HepG2 (cell line): ENCODE measurements at regions not wholly inside any gene's neighbourhood (a gene's known extent, or its start where the extent isn't known, plus 50 kb on each side); places are given as distances from the start of the nearest gene placed in this dataset.

Experiments used
- ATAC-seq: fragments of 200-7000 bp; cut with Tn5 transposase; 3 replicates; pipeline ENCODE4 v1.9.1; 2020; ENCODE audit warnings: mild to moderate bottlenecking, moderate library complexity
- BruUV-seq: library from RNA; stranded (reverse); fragments of 400-500 nt; replicated peaks from 2 replicates; lab custom pipeline; 2021; lab: Mats Ljungman, UMichigan
- CTCF ChIA-PET: fragments of 300-600 bp; formaldehyde crosslinking; extraction: SDS; loops from one replicate; lab custom pipeline; 2021; ENCODE audit warnings: low total read pairs, inconsistent platforms, low intra/inter-chr PET ratio; lab: Yijun Ruan, JAX
- POLR2A ChIA-PET: fragments of 350-600 bp; sonication (Branson Sonifier 250); formaldehyde crosslinking; loops from one replicate; lab custom pipeline; 2020; ENCODE audit warnings: antibody characterized with exemption, inconsistent platforms; lab: Yijun Ruan, JAX
- DNase-seq: peaks from one replicate; pipeline ENCODE4 v3.0.0-alpha.2; 2015; ENCODE audit warnings: low spot score
- FAIRE-seq: peaks from 3 replicates; lab custom pipeline; 2011; peaks lifted over from hg19 to GRCh38; lab: Jason Lieb, UNC
- H2AFZ ChIP-seq: one replicate; pipeline ENCODE4 v1.6.1; 2011; ENCODE audit warnings: low read length, inconsistent platforms
- H3K27ac ChIP-seq: fragments of 300-600 bp; 3 replicates; pipeline ENCODE4 v1.8.0; 2011; ENCODE audit warnings: mixed run types, mild to moderate bottlenecking, mixed read lengths, low read length, inconsistent platforms; ENCODE audit not compliant: insufficient read depth; ENCODE audit errors: extremely low read length
- H3K27me3 ChIP-seq, 2 experiments: fragments of 200-600 bp in 1 of 2; 2 replicates in 1 of 2; 3 replicates in 1 of 2; pipeline versions ENCODE4 v1.6.0 to v1.8.0; 2011; ENCODE audit warnings: low read length in 2 of 2, mild to moderate bottlenecking in 2 of 2, moderate library complexity in 2 of 2, inconsistent platforms in 1 of 2; ENCODE audit not compliant: insufficient read depth in 2 of 2, control insufficient read depth in 1 of 2
- H3K36me3 ChIP-seq, 2 experiments: fragments of 200-600 bp in 1 of 2; replicated peaks in 1 of 2; 2 replicates in 1 of 2; 3 replicates in 1 of 2; pipeline versions ENCODE4 v1.5.1 to v1.8.0; 2011; ENCODE audit warnings: low read length in 2 of 2, inconsistent platforms in 1 of 2; ENCODE audit not compliant: insufficient read depth in 2 of 2, control insufficient read depth in 1 of 2
- H3K4me1 ChIP-seq: 2 replicates; pipeline ENCODE4 v1.5.1; 2012; ENCODE audit warnings: low read length, inconsistent platforms; ENCODE audit not compliant: insufficient read depth
- H3K4me2 ChIP-seq: 2 replicates; pipeline ENCODE4 v1.6.0; 2011; ENCODE audit warnings: low read depth, low read length, inconsistent platforms
- H3K4me3 ChIP-seq, 3 experiments: fragments of 200-600 bp in 1 of 3; sonication (generic), shearing (Covaris generic) in 1 of 3; replicated peaks in 1 of 3; 2 replicates each; pipeline ENCODE4 v1.5.1; 2011 to 2016; ENCODE audit warnings: low read length in 3 of 3, inconsistent platforms in 2 of 3, low read depth in 2 of 3, mild to moderate bottlenecking in 2 of 3, control low read depth in 1 of 3, mixed read lengths in 1 of 3; ENCODE audit not compliant: insufficient read depth in 1 of 3
- H3K79me2 ChIP-seq: one replicate; pipeline ENCODE4 v1.6.1; 2011; ENCODE audit warnings: low read length, inconsistent platforms; ENCODE audit not compliant: insufficient read depth
- H3K9ac ChIP-seq: 2 replicates; pipeline ENCODE4 v1.6.0; 2011; ENCODE audit warnings: mild to moderate bottlenecking, low read depth, low read length, inconsistent platforms; ENCODE audit not compliant: insufficient read depth
- H3K9me3 ChIP-seq: 2 replicates; pipeline ENCODE4 v1.5.1; 2012; ENCODE audit warnings: mild to moderate bottlenecking, low read length
- H4K20me1 ChIP-seq: 2 replicates; pipeline ENCODE4 v1.6.0; 2011; ENCODE audit warnings: inconsistent platforms, mild to moderate bottlenecking, low read length, moderate library complexity; ENCODE audit not compliant: insufficient read depth
- ATAD3A ChIP-seq: sonication (generic); formaldehyde crosslinking; IDR thresholded peaks from 2 replicates; pipeline ENCODE4 v1.4.0; 2020; ENCODE audit warnings: missing genetic modification reagents
- DR1 ChIP-seq: sonication (generic); formaldehyde crosslinking; IDR thresholded peaks from 2 replicates; pipeline ENCODE4 v1.8.0; 2021; ENCODE audit warnings: mild to moderate bottlenecking, missing genetic modification reagents, inconsistent platforms
- NFE2L2 ChIP-seq: fragments of 150-350 bp; IDR thresholded peaks from 2 replicates; pipeline ENCODE4 v1.6.1; 2014; ENCODE audit warnings: low read length
- NFYB ChIP-seq: sonication (generic); formaldehyde crosslinking; IDR thresholded peaks from 2 replicates; pipeline ENCODE4 v1.4.0; 2020; ENCODE audit warnings: missing genetic modification reagents
- SRY ChIP-seq: sonication (generic); formaldehyde crosslinking; IDR thresholded peaks from 2 replicates; pipeline ENCODE4 v1.8.0; 2022; ENCODE audit warnings: mild to moderate bottlenecking, missing genetic modification reagents
- TBX3 ChIP-seq: fragments of 450-650 bp; IDR thresholded peaks from 2 replicates; pipeline ENCODE4 v1.6.1; 2017; ENCODE audit warnings: antibody characterized with exemption, mild to moderate bottlenecking, inconsistent platforms, borderline replicate concordance
- TIGD3 ChIP-seq: sonication (generic); formaldehyde crosslinking; IDR thresholded peaks from 2 replicates; pipeline ENCODE4 v1.5.1; 2020; ENCODE audit warnings: mild to moderate bottlenecking, missing genetic modification reagents, borderline replicate concordance
- TRIM24 ChIP-seq: sonication (generic); formaldehyde crosslinking; IDR thresholded peaks from 2 replicates; pipeline ENCODE4 v1.8.0; 2022; ENCODE audit warnings: mild to moderate bottlenecking, missing genetic modification reagents
- ZNF17 ChIP-seq: sonication (generic); formaldehyde crosslinking; IDR thresholded peaks from 2 replicates; pipeline ENCODE4 v1.5.0; 2020; ENCODE audit warnings: mild to moderate bottlenecking, missing genetic modification reagents
- ZNF572 ChIP-seq: sonication (generic); formaldehyde crosslinking; IDR thresholded peaks from 2 replicates; pipeline ENCODE4 v1.5.1; 2020; ENCODE audit warnings: mild to moderate bottlenecking, missing genetic modification reagents
- ZNF598 ChIP-seq: sonication (generic); formaldehyde crosslinking; IDR thresholded peaks from 2 replicates; pipeline ENCODE4 v1.5.1; 2020; ENCODE audit warnings: mild to moderate bottlenecking, missing genetic modification reagents, borderline replicate concordance
- ZSCAN20 ChIP-seq: sonication (generic); formaldehyde crosslinking; IDR thresholded peaks from 2 replicates; pipeline ENCODE4 v1.4.0; 2020; ENCODE audit warnings: missing genetic modification reagents, mild to moderate bottlenecking, borderline replicate concordance
- WGBS: methylation state at CpG from one replicate; pipeline ENCODE4 v1.1.6; 2017; ENCODE audit warnings: low lambda C conversion rate; 5-methylcytosine and 5-hydroxymethylcytosine counted together
- in situ Hi-C: cut with HindIII; loops from 2 replicates; pipeline ENCODE4 v1.10.0; 2017; ENCODE audit warnings: low pct_unique_long_range_greater_than_20kb; ENCODE audit not compliant: extremely low pct_ligation_motif_present
- intact Hi-C: fragments of 100-400 bp; cut with micrococcal nuclease; formaldehyde crosslinking; loops from one replicate; pipeline ENCODE4 v1.10.0; 2022; ENCODE audit not compliant: unreplicated experiment
- TF ChIP-seq, protein P1 (sequence below): sonication (generic); formaldehyde crosslinking; conservative IDR thresholded peaks from 2 replicates; pipeline ENCODE4 v1.4.0; 2020; ENCODE audit warnings: mild to moderate bottlenecking, missing genetic modification reagents, moderate library complexity
- TF ChIP-seq, protein P2 (sequence below): sonication (generic); formaldehyde crosslinking; conservative IDR thresholded peaks from 2 replicates; pipeline ENCODE4 v1.8.0; 2022; ENCODE audit warnings: low read depth, missing genetic modification reagents

DNA sequence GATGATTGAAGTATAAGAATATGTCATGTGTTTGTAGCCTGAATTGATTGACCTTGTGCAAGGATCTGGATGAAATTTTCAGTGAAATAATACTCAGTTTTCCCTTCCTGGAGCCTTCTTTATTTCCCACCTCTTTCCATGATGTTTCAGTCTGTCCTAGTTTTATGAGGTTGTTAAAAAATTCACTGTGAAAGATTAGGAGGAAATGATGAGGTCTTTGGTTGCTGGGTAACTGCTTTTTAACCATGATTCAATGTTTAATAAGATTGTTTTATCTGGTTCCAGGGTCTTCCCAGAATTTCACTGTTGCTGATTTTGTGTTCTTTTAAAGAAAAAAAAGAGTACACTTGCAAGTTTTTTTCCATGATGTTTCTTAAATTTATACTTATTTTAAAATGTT lies 221.5 kb downstream of the MBL2 start:
- no peak for ATAC-seq
- Histone ChIP-seq H3K9ac (no peak overlapping the region), H3K27me3 (no peaks in the 10 kb centered on the region)
- TF ChIP-seq ZNF598 (CRISPR knock-in tag) (no peak), TRIM24 (CRISPR knock-in tag) (no peak), ZNF17 (CRISPR knock-in tag) (no peak)
- TF ChIP-seq, protein P1, sequence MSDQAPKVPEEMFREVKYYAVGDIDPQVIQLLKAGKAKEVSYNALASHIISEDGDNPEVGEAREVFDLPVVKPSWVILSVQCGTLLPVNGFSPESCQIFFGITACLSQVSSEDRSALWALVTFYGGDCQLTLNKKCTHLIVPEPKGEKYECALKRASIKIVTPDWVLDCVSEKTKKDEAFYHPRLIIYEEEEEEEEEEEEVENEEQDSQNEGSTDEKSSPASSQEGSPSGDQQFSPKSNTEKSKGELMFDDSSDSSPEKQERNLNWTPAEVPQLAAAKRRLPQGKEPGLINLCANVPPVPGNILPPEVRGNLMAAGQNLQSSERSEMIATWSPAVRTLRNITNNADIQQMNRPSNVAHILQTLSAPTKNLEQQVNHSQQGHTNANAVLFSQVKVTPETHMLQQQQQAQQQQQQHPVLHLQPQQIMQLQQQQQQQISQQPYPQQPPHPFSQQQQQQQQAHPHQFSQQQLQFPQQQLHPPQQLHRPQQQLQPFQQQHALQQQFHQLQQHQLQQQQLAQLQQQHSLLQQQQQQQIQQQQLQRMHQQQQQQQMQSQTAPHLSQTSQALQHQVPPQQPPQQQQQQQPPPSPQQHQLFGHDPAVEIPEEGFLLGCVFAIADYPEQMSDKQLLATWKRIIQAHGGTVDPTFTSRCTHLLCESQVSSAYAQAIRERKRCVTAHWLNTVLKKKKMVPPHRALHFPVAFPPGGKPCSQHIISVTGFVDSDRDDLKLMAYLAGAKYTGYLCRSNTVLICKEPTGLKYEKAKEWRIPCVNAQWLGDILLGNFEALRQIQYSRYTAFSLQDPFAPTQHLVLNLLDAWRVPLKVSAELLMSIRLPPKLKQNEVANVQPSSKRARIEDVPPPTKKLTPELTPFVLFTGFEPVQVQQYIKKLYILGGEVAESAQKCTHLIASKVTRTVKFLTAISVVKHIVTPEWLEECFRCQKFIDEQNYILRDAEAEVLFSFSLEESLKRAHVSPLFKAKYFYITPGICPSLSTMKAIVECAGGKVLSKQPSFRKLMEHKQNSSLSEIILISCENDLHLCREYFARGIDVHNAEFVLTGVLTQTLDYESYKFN: no peak
- TF ChIP-seq, all 625 proteins: peak for 0
- in situ Hi-C loops: no loop called here
- BruUV-seq: no TSS peak
- Histone ChIP-seq H4K20me1 (no peaks in the 10 kb centered on the region), H3K4me1 (no peaks in the 10 kb centered on the region), H3K36me3 (no peaks in the 10 kb centered on the region), H3K9me3 (no peaks in the 10 kb centered on the region), H2AFZ (no peak overlapping the region), H3K27ac (no peak overlapping the region), H3K79me2 (no peaks in the 10 kb centered on the region), H3K4me3 (no peak overlapping the region), H3K4me2 (no peak overlapping the region)
- POLR2A ChIA-PET: no interaction called here
- CTCF ChIA-PET: no interaction called here
- FAIRE-seq (no peak), DNase-seq (no peak)
- intact Hi-C loops: no loop called here

GRCh38 chr10:52558090-52558489 lies 214.5 kb downstream of the MBL2 start:
- H4K20me1 ChIP-seq: no peaks in the 10 kb centered on the region
- no peaks in the 10 kb centered on the region for H3K4me1 ChIP-seq
- FAIRE-seq: no peak
- H3K79me2 ChIP-seq: no peaks in the 10 kb centered on the region
- H3K27me3 ChIP-seq: no peaks in the 10 kb centered on the region
- H3K4me2 ChIP-seq: no peak overlapping the region
- ChIA-PET CTCF (no interaction called here), POLR2A (no interaction called here)
- no peak overlapping the region for H3K4me3 ChIP-seq
- BruUV-seq: no TSS peak
- no peaks in the 10 kb centered on the region for H3K36me3 ChIP-seq
- no peak overlapping the region for H2AFZ ChIP-seq
- H3K9me3 ChIP-seq: no peaks in the 10 kb centered on the region
- no peak for DNase-seq
- intact Hi-C loops: no loop called here
- ATAC-seq: no peak
- in situ Hi-C loops: no loop called here
- WGBS: 94% methylated on average over 1 of the region's 1 CpG
- H3K9ac ChIP-seq: no peak overlapping the region
- H3K27ac ChIP-seq: no peak overlapping the region
- TF ChIP-seq DR1 (CRISPR knock-in tag): no peak
- no peak for TF ChIP-seq ZSCAN20 (CRISPR knock-in tag)
- TF ChIP-seq TIGD3: no peak
- TF ChIP-seq, protein P2, sequence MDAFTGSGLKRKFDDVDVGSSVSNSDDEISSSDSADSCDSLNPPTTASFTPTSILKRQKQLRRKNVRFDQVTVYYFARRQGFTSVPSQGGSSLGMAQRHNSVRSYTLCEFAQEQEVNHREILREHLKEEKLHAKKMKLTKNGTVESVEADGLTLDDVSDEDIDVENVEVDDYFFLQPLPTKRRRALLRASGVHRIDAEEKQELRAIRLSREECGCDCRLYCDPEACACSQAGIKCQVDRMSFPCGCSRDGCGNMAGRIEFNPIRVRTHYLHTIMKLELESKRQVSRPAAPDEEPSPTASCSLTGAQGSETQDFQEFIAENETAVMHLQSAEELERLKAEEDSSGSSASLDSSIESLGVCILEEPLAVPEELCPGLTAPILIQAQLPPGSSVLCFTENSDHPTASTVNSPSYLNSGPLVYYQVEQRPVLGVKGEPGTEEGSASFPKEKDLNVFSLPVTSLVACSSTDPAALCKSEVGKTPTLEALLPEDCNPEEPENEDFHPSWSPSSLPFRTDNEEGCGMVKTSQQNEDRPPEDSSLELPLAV (CRISPR knock-in tag): no peak
- TF ChIP-seq ATAD3A (CRISPR knock-in tag): no peak
- no peak for TF ChIP-seq NFYB (CRISPR knock-in tag)
- TF ChIP-seq SRY (CRISPR knock-in tag): no peak
- TF ChIP-seq TBX3: no peak
- no peak for TF ChIP-seq NFE2L2
- no peak for TF ChIP-seq ZNF572 (CRISPR knock-in tag)
